VCaP (cell line): ENCODE measurements at regions not wholly inside any gene's neighbourhood (a gene's known extent, or its start where the extent isn't known, plus 50 kb on each side); places are given as distances from the start of the nearest gene placed in this dataset.

Experiments
- H3K27ac ChIP-seq: fragments of 450-650 bp; 2 replicates; pipeline ENCODE4 v1.5.1; 2017
- CTCF ChIP-seq: fragments of 450-650 bp; conservative IDR thresholded peaks from 2 replicates; pipeline ENCODE4 v1.5.1; 2017; ENCODE audit warnings: mild to moderate bottlenecking, moderate library complexity

GRCh38 chr2:163541943-163542342 lies 193.9 kb downstream of the FIGN start:
- no peak for TF ChIP-seq CTCF
- no peak overlapping the region for H3K27ac ChIP-seq

GRCh38 chr2:163541495-163541894 lies 194.3 kb downstream of the FIGN start:
- no peak for TF ChIP-seq CTCF
- no peak overlapping the region for H3K27ac ChIP-seq

DNA sequence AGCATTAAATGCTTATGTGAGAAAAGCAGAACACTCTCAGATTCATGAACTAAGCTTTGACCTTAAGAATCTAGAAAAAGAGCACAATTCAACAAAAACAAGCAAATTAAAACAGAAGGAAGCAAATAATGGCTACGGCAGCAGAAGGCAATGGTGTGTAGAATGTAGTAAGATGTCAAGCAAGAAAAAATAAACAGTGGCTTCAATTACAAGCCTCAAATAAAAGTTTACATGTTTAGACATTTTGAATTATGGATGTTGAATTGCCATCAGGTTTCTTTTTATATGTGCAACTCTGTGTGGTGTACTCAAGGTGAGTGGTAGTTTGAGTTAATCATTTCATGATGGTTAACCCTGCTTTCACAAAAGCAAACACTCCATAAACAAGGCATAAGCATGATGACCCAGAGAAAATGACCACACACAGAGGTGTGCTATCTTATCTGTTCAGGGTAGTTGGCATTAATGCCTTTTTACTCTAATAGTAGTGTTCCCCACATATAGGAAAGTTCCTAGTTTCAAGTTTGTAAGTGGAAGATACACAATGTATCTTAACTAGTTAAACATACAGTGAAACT lies 207.1 kb downstream of the FIGN start:
- H3K27ac ChIP-seq, result peak overlapping the region; percentile 20; the same call in 1 of the 2 replicates
- TF ChIP-seq CTCF, result no peak

- H3K27ac ChIP-seq, result no peak overlapping the region
- TF ChIP-seq CTCF, result no peak
Observed at GRCh38 chr2:163527381-163527780, 208.4 kb downstream of the FIGN start.

DNA sequence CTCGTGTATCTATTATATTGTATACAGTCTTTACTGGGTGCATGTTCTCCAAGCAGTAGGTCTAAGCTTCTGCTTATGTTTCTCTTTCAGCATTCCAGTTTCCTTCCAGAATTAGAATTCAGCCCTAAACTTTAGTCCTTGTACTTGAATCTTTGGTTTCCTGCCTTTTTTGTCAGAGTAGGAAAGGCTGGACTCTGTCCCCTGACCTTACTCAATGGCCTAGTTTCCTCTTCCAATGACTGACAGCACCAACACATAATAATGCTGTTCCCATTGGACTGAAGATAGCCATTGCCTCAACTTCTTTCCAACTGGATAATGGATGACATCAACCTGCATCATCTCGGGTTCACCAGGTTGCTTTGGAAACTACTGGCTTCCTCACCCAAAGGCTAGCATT lies 217.0 kb downstream of the FIGN start:
- TF ChIP-seq CTCF, result no peak
- H3K27ac ChIP-seq, result no peak overlapping the region

DNA sequence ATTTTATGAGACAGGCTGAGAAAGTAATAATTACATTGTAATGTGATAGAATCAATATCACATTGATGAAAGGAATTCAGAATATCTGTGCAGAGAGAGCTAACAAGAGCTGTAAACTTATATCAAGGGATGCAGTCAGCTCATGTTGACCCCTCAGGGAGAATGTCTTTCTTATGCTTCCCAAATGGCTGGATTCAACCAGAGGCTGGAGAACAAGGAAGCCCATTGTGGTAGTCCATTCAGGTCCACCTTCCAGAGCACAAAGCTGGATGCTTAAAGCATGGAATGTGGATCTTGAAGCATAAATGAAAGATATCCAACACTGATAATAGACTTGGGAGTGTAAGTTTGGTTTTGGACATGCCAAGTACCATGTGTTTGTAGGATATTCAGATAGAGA lies 220.0 kb downstream of the FIGN start:
- H3K27ac ChIP-seq, result no peak overlapping the region
- no peak for TF ChIP-seq CTCF

- TF ChIP-seq CTCF, result no peak
- H3K27ac ChIP-seq, result no peak overlapping the region
Observed at GRCh38 chr2:163505281-163505680, 230.5 kb downstream of the FIGN start.
